ENCODE measurements at regions not wholly inside any gene's neighbourhood (a gene's known extent, or its start where the extent isn't known, plus 50 kb on each side); places are given as distances from the start of the nearest gene placed in this dataset.

GRCh38 chr22:46046299-46046685 is 69.3 kb upstream of the WNT7B start:
- TF ChIP-seq CTCF (IDR thresholded peaks at IDR 0.05) (no peak), POLR2AphosphoS5 (IDR thresholded peaks at IDR 0.05) (no peak), POLR2A (IDR thresholded peaks at IDR 0.05) (no peak)

All from stomach (tissue), 4 donors.